Activated T-helper 1 cell treated with anti-CD3 and anti-CD28 coated beads, Interleukin-12 subunit alpha, Interleukin-12 subunit beta, Interleukin-2, Interleukin-4 antibody, amounts not matched to agents 30 ng/mL and 10 ng/mL and 1 ng/mL, durations not matched to agents 14 hours and 24 hours and 36 hours (primary cell): ENCODE measurements at regions not wholly inside any gene's neighbourhood (a gene's known extent, or its start where the extent isn't known, plus 50 kb on each side); places are given as distances from the start of the nearest gene placed in this dataset.
"Not testable (repeated sequence)": the region's sequence is repeated elsewhere in the genome, so short reads cannot be mapped to it uniquely, and the experiment has no call there.

Source experiments
- DNase-seq: peaks from one replicate; pipeline ENCODE4 v3.0.0; 2021; ENCODE audit warnings: low spot score
- H3K27ac Mint-ChIP-seq: one replicate; pipeline ENCODE4 v1.8.0; 2021; ENCODE audit warnings: mild to moderate bottlenecking, mixed read lengths
- H3K27me3 Mint-ChIP-seq: one replicate; pipeline ENCODE4 v1.8.0; 2022; ENCODE audit warnings: mild to moderate bottlenecking, moderate library complexity, mixed read lengths; ENCODE audit not compliant: insufficient read depth
- H3K36me3 Mint-ChIP-seq: one replicate; pipeline ENCODE4 v1.8.0; 2021; ENCODE audit warnings: low read depth, mixed read lengths
- H3K4me1 Mint-ChIP-seq: one replicate; pipeline ENCODE4 v1.8.0; 2021; ENCODE audit warnings: low read depth, mixed read lengths
- H3K4me3 Mint-ChIP-seq: one replicate; pipeline ENCODE4 v1.8.0; 2021; ENCODE audit warnings: mild to moderate bottlenecking, moderate library complexity, mixed read lengths
- H3K9me3 Mint-ChIP-seq: one replicate; pipeline ENCODE4 v1.8.0; 2021; ENCODE audit warnings: mixed read lengths
- intact Hi-C: fragments of 100-400 bp; cut with micrococcal nuclease; formaldehyde crosslinking; loops from one replicate; pipeline ENCODE4 v1.15.1; 2024

- intact Hi-C loops, result no loop called here
- Mint-ChIP-seq H3K9me3 (peaks cover 5% of the 10 kb centered on the region), H3K27ac (no peak overlapping the region), H3K4me1 (no peaks in the 10 kb centered on the region), H3K4me3 (no peak overlapping the region), H3K27me3 (peaks cover 2% of the 10 kb centered on the region), H3K36me3 (no peaks in the 10 kb centered on the region)
- DNase-seq, result no peak
Observed at GRCh38 chr12:88360343-88360742, 218.2 kb downstream of the TMTC3 start.

DNA sequence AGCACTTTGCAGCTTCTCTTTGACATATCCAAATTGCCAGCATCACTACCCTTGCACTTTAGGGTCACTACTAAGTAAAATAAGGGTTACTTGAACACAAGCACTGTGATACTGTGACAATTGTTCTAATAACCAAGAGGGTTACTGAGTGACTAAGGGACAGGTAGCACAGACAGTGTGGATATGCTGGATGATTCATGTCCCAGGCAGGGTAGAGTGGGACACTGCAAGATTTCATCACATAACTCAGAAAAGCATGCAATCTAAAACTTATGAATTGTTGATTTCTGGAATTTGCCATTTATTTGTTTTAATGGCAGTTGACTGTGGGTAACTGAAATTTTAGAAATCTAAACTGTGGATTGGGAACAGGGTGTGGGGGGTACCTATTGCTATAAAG, 218.8 kb downstream of the KITLG start:
- H3K27ac Mint-ChIP-seq, result no peak overlapping the region
- H3K36me3 Mint-ChIP-seq, result no peaks in the 10 kb centered on the region
- no peak for DNase-seq
- H3K4me3 Mint-ChIP-seq, result no peak overlapping the region
- peaks cover 2% of the 10 kb centered on the region for H3K27me3 Mint-ChIP-seq
- intact Hi-C loops, result no loop called here
- H3K4me1 Mint-ChIP-seq, result no peaks in the 10 kb centered on the region
- H3K9me3 Mint-ChIP-seq, result peaks cover 5% of the 10 kb centered on the region

- Mint-ChIP-seq H3K4me3 (no peak overlapping the region), H3K4me1 (no peaks in the 10 kb centered on the region), H3K27ac (no peak overlapping the region), H3K9me3 (peaks cover 5% of the 10 kb centered on the region), H3K27me3 (peaks cover 2% of the 10 kb centered on the region), H3K36me3 (no peaks in the 10 kb centered on the region)
- intact Hi-C loops, result no loop called here
- DNase-seq, result no peak
Observed at GRCh38 chr12:88362439-88362838, 217.8 kb downstream of the KITLG start.

DNA sequence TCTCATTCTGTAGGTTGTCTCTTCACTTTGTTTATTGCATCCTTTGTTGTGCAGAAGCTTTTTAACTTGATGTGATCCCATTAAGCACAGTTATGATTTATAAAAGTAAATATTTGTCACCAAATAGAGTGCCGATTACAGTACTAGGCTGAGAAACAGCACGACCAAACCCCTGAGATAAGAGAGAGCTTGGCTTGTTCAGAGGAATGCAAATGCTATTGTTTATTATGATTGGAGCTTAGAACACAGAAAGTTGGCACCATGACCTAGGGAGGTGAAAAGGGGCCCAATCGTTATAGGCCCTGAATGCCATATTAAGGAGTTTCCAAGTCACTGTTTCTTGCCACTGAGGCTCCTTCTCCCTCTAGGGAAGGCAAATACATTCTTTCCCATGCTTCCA, 214.9 kb downstream of the KITLG start:
- no peaks in the 10 kb centered on the region for H3K36me3 Mint-ChIP-seq
- H3K4me3 Mint-ChIP-seq, result no peak overlapping the region
- DNase-seq, result no peak
- H3K27ac Mint-ChIP-seq, result no peak overlapping the region
- H3K27me3 Mint-ChIP-seq, result no peaks in the 10 kb centered on the region
- H3K9me3 Mint-ChIP-seq, result no peaks in the 10 kb centered on the region
- H3K4me1 Mint-ChIP-seq, result no peaks in the 10 kb centered on the region
- intact Hi-C loops, result no loop called here

DNA sequence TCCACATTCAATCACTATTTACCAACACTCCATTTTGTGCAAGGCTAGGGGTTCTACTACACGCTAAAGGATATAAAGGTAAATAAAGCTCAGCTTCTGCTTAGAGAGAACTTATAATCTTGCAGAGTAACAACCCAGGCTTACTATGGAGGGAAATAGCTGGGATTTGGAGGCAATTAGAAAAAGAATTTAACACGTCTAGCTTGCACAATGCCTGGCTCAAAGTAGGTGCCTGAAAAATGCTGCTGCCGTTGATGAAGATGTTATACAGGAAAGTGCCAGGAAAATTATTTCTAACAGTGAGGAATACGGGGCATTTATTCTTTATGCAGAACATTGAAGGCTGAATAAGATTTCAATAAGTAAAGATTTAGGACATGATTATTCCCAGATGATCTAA, 214.2 kb downstream of the KITLG start:
- H3K27ac Mint-ChIP-seq, result no peak overlapping the region
- no peaks in the 10 kb centered on the region for H3K4me1 Mint-ChIP-seq

DNA sequence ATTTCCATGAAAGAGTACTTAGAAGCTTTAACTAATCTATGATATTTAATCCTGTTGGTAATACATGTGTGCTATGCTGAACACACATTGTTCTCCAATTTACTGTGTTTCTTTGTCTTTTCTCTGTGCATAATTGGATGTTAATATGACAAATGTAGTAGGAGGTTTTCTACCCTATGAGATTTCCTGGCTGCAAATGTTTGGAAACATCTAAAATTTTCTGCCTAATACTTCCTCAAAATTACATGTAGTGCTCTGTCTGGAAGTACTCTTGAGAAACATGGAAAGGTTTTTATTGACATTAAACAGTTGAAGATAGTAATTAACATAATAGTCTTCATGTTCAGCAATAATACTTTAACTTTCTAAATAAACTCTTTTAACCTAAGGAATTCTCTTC, 213.0 kb downstream of the KITLG start:
- Mint-ChIP-seq H3K4me3 (no peak overlapping the region), H3K36me3 (no peaks in the 10 kb centered on the region)

More for the DNA sequence above, 214.2 kb downstream of the KITLG start:
- H3K27me3 Mint-ChIP-seq, result no peaks in the 10 kb centered on the region
- no peak for DNase-seq
- no peaks in the 10 kb centered on the region for H3K9me3 Mint-ChIP-seq
- no peaks in the 10 kb centered on the region for H3K36me3 Mint-ChIP-seq
- no peak overlapping the region for H3K4me3 Mint-ChIP-seq
- intact Hi-C loops, result no loop called here

DNA sequence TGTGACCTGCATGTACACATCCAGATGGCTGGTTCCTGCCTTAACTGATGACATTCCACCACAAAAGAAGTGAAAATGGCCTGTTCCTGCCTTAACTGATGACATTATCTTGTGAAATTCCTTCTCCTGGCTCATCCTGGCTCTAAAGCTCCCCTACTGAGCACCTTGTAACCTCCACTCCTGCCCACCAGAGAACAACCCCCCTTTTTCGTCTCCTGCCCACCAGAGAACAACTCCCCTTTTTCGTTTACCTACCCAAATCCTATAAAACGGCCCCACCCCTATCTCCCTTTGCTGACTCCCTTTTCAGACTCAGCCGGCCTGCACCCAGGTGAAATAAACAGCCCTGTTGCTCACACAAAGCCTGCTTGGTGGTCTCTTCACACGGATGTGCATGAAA, 212.2 kb downstream of the KITLG start:
- not testable (repeated sequence) for H3K27ac Mint-ChIP-seq

More for the DNA sequence above, 213.0 kb downstream of the KITLG start:
- no peak for DNase-seq
- Mint-ChIP-seq H3K27ac (no peak overlapping the region), H3K4me1 (no peaks in the 10 kb centered on the region), H3K27me3 (no peaks in the 10 kb centered on the region), H3K9me3 (no peaks in the 10 kb centered on the region)
- intact Hi-C loops, result no loop called here

GRCh38 chr12:88371416-88372183, 208.7 kb downstream of the KITLG start:
- H3K27ac Mint-ChIP-seq, result no peak overlapping the region
- H3K4me1 Mint-ChIP-seq, result no peaks in the 10 kb centered on the region
- intact Hi-C loops, result no loop called here
- DNase-seq, result no peak
- no peak overlapping the region for H3K4me3 Mint-ChIP-seq
- no peaks in the 10 kb centered on the region for H3K9me3 Mint-ChIP-seq
- H3K27me3 Mint-ChIP-seq, result no peaks in the 10 kb centered on the region
- H3K36me3 Mint-ChIP-seq, result no peaks in the 10 kb centered on the region

More for the DNA sequence above, 212.2 kb downstream of the KITLG start:
- H3K4me1 Mint-ChIP-seq, DNase-seq, H3K4me3 Mint-ChIP-seq, intact Hi-C loops, H3K9me3 Mint-ChIP-seq, H3K36me3 Mint-ChIP-seq, H3K27me3 Mint-ChIP-seq: not testable (repeated sequence)

DNA sequence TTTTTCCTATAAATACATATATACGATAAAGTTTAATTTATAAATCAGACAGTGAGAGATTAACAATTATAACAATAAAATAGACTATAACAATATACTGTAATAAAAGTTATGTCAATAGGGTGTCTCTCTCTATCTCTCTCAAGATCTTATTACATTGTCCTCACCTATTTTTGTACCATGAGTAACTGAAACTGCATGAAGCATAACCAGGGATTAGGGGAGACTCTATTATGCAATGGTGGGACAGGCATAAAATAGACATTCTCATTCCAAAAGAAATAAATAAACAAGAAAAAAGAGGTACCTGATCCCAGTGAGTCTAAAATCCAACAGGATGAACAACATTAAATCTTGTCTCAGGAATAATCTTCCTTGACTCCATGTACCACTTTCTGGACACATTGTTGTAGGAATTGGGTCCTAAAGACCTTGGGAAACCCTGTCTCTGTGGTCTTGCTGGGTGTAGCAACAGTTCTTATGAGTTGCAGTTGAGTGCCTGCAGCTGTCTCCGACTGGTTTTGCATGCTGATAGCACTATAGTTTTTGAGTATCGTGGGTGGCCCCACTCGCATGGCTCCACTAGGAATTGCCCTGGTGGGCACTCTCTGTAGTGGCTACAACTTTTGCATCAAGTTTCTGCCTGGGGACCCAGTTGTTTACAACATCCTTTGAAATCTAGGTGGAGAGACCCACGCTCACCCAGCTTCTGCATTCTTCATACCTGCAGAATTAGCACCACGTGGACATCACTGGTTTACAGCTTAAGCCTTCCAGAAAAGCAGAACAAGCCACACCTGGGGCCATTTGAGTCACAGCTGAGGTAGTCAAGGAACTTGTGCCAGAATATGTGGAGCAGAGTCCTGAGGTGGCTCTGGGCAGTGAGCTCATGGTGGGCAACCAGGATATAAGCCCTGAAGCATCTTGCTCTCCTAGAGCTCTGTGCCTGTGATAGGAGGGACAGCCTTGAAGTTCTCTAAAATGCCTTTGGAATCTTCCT, 204.7 kb downstream of the KITLG start:
- Mint-ChIP-seq H3K27me3 (no peaks in the 10 kb centered on the region), H3K36me3 (no peaks in the 10 kb centered on the region), H3K27ac (no peak overlapping the region), H3K4me3 (no peak overlapping the region), H3K4me1 (no peaks in the 10 kb centered on the region), H3K9me3 (no peaks in the 10 kb centered on the region)
- intact Hi-C loops, result no loop called here
- no peak for DNase-seq

GRCh38 chr12:88377973-88378372, 202.3 kb downstream of the KITLG start:
- Mint-ChIP-seq H3K36me3 (no peaks in the 10 kb centered on the region), H3K27ac (no peak overlapping the region), H3K9me3 (no peaks in the 10 kb centered on the region), H3K4me1 (no peaks in the 10 kb centered on the region), H3K4me3 (no peak overlapping the region), H3K27me3 (peaks cover 2% of the 10 kb centered on the region)
- intact Hi-C loops, result no loop called here
- DNase-seq, result no peak

- H3K4me1 Mint-ChIP-seq, result no peaks in the 10 kb centered on the region
- no peak for DNase-seq
- H3K9me3 Mint-ChIP-seq, result no peaks in the 10 kb centered on the region
- H3K27ac Mint-ChIP-seq, result no peak overlapping the region
- intact Hi-C loops, result no loop called here
- H3K27me3 Mint-ChIP-seq, result peaks cover 2% of the 10 kb centered on the region
- no peaks in the 10 kb centered on the region for H3K36me3 Mint-ChIP-seq
- H3K4me3 Mint-ChIP-seq, result no peak overlapping the region
Observed at GRCh38 chr12:88381466-88381865, 198.8 kb downstream of the KITLG start.

DNA sequence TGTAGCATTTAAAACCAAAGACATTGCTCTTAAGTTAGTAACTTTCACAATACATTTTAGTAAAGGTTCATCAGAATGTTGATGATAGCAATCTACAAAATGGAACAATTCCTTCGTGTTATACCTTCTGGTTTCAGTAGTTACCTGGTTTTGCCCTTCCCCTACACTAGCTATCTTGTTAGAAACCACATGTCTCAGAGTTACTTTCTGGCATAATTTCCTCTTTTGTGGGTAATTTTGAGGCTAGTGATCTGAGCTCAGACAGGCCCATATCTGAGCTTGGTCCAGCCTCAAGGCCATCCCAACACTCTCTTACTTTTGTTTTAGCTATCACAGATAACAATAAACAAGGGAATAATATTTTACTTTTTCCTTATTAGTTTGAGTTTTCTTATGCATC, 196.9 kb downstream of the KITLG start:
- no peaks in the 10 kb centered on the region for H3K4me1 Mint-ChIP-seq

More for the DNA sequence above, 196.9 kb downstream of the KITLG start:
- peaks cover 2% of the 10 kb centered on the region for H3K27me3 Mint-ChIP-seq
- H3K9me3 Mint-ChIP-seq, result no peaks in the 10 kb centered on the region
- DNase-seq, result no peak
- no peak overlapping the region for H3K4me3 Mint-ChIP-seq
- H3K27ac Mint-ChIP-seq, result no peak overlapping the region
- no peaks in the 10 kb centered on the region for H3K36me3 Mint-ChIP-seq
- intact Hi-C loops, result no loop called here
